AG04449 (cell line): ENCODE measurements at regions not wholly inside any gene's neighbourhood (a gene's known extent, or its start where the extent isn't known, plus 50 kb on each side); places are given as distances from the start of the nearest gene placed in this dataset.

Experiments used
- CTCF ChIA-PET: fragments of 350-600 bp; formaldehyde crosslinking; extraction: SDS; loops from one replicate; lab custom pipeline; 2021; ENCODE audit warnings: antibody characterized with exemption; lab: Yijun Ruan, JAX
- POLR2A ChIA-PET: fragments of 400-600, 350-600 bp; formaldehyde crosslinking; extraction: SDS; loops from one replicate; lab custom pipeline; 2020; ENCODE audit warnings: antibody characterized with exemption, inconsistent platforms; lab: Yijun Ruan, JAX
- DNase-seq: peaks from one replicate; pipeline ENCODE4 v3.0.0-alpha.2; 2010; ENCODE audit warnings: low read depth, low spot score
- H3K4me3 ChIP-seq: 2 replicates; pipeline ENCODE4 v1.5.1; 2011; ENCODE audit warnings: low read depth, mild to moderate bottlenecking, control low read depth, low read length
- CTCF ChIP-seq: IDR thresholded peaks from one replicate; pipeline ENCODE4 v1.5.1; 2011; ENCODE audit warnings: mild to moderate bottlenecking, moderate library complexity, low read length, control low read depth, inconsistent platforms; ENCODE audit not compliant: insufficient read depth; ENCODE audit errors: missing control alignments

GRCh38 chr3:162437480-162437879 lies 940.9 kb downstream of the OTOL1 start:
- ChIA-PET CTCF (no interaction called here), POLR2A (no interaction called here)
- no peak overlapping the region for H3K4me3 ChIP-seq
- no peak for TF ChIP-seq CTCF
- no peak for DNase-seq

GRCh38 chr3:162441716-162442115 lies 945.1 kb downstream of the OTOL1 start:
- TF ChIP-seq CTCF, result no peak
- CTCF ChIA-PET, result no interaction called here

GRCh38 chr3:162443376-162443775 lies 946.8 kb downstream of the OTOL1 start:
- POLR2A ChIA-PET, result interaction anchor here (0.6 kb wide), 1 partner anchor 32 kb away, joined by 4 read pairs; no protein-coding TSS in a partner anchor
- no peak for DNase-seq
- H3K4me3 ChIP-seq, result no peak overlapping the region
- CTCF ChIA-PET, result no interaction called here
- TF ChIP-seq CTCF, result no peak

More at GRCh38 chr3:162441716-162442115, 945.1 kb downstream of the OTOL1 start:
- POLR2A ChIA-PET, result no interaction called here
- no peak for DNase-seq
- H3K4me3 ChIP-seq, result no peak overlapping the region

- POLR2A ChIA-PET, result no interaction called here
- CTCF ChIA-PET, result no interaction called here
- H3K4me3 ChIP-seq, result no peak overlapping the region
- no peak for TF ChIP-seq CTCF
- DNase-seq, result no peak
These were observed 972.2 kb downstream of the OTOL1 start for GRCh38 chr3:162468791-162469190.

- TF ChIP-seq CTCF, result no peak
- ChIA-PET POLR2A (no interaction called here), CTCF (no interaction called here)
- DNase-seq, result no peak
- no peak overlapping the region for H3K4me3 ChIP-seq
These were observed 990.5 kb downstream of the OTOL1 start for GRCh38 chr3:162487138-162487537.

- POLR2A ChIA-PET, result no interaction called here
These were observed 993.2 kb downstream of the OTOL1 start for GRCh38 chr3:162489853-162490252.

More at GRCh38 chr3:162489853-162490252, 993.2 kb downstream of the OTOL1 start:
- no peak for DNase-seq
- H3K4me3 ChIP-seq, result no peak overlapping the region
- TF ChIP-seq CTCF, result no peak
- CTCF ChIA-PET, result no interaction called here
